ENCODE measurements at regions not wholly inside any gene's neighbourhood (a gene's known extent, or its start where the extent isn't known, plus 50 kb on each side); places are given as distances from the start of the nearest gene placed in this dataset.
"Not testable (repeated sequence)": the region's sequence is repeated elsewhere in the genome, so short reads cannot be mapped to it uniquely, and the experiment has no call there.

GRCh38 chr1:220475608-220476007 lies 52.3 kb upstream of the MARK1 start:
- not testable (repeated sequence) for H3K4me3 ChIP-seq (replicated peaks; ENCODE audit: insufficient read depth, low read length); DNase-seq (ENCODE audit: low read depth in 1 of 2, low spot score in 1 of 2); H3K27ac ChIP-seq (replicated peaks); H3K27me3 ChIP-seq (ENCODE audit: insufficient read depth, poor library complexity, severe bottlenecking)

GRCh38 chr1:220475141-220475540 lies 52.8 kb upstream of the MARK1 start:
- not testable (repeated sequence) for H3K4me3 ChIP-seq (replicated peaks; ENCODE audit: insufficient read depth, low read length); H3K27me3 ChIP-seq (ENCODE audit: insufficient read depth, poor library complexity, severe bottlenecking); DNase-seq (ENCODE audit: low read depth in 1 of 2, low spot score in 1 of 2); H3K27ac ChIP-seq (replicated peaks)

GRCh38 chr1:220473440-220473839 lies 54.5 kb upstream of the MARK1 start:
- Histone ChIP-seq H3K27ac (replicated peaks) (no peak overlapping the region), H3K27me3 (ENCODE audit: insufficient read depth, poor library complexity, severe bottlenecking) (no peaks in the 10 kb centered on the region), H3K4me3 (replicated peaks; ENCODE audit: insufficient read depth, low read length) (no peak overlapping the region)
- TF ChIP-seq GABPA (IDR thresholded peaks at IDR 0.05; ENCODE audit: low read depth) (no peak), CTCF (IDR thresholded peaks at IDR 0.05; ENCODE audit: insufficient read depth, low read length) (no peak)
- DNase-seq (ENCODE audit: low read depth in 1 of 2, low spot score in 1 of 2): no peak

- TF ChIP-seq GABPA (IDR thresholded peaks at IDR 0.05; ENCODE audit: low read depth): no peak
- TF ChIP-seq POLR2AphosphoS5 (IDR thresholded peaks at IDR 0.05; ENCODE audit: low read depth): no peak
- no peak for TF ChIP-seq SPI1 (IDR thresholded peaks at IDR 0.05; ENCODE audit: borderline replicate concordance, low read depth)
- TF ChIP-seq CTCF (IDR thresholded peaks at IDR 0.05; ENCODE audit: insufficient read depth, low read length): no peak
- TF ChIP-seq REST (IDR thresholded peaks at IDR 0.05; ENCODE audit: insufficient replicate concordance, low read depth): no peak
- Histone ChIP-seq H3K27me3 (ENCODE audit: insufficient read depth, poor library complexity, severe bottlenecking) (peaks cover 3% of the 10 kb centered on the region), H3K4me3 (replicated peaks; ENCODE audit: insufficient read depth, low read length) (no peak overlapping the region), H3K27ac (replicated peaks) (no peak overlapping the region)
- no peak for DNase-seq (ENCODE audit: low read depth in 1 of 2, low spot score in 1 of 2)
Measured at GRCh38 chr1:220462752-220463151, 65.2 kb upstream of the MARK1 start.

GRCh38 chr1:220458936-220459335 lies 69.0 kb upstream of the MARK1 start:
- H3K4me3 ChIP-seq (replicated peaks; ENCODE audit: insufficient read depth, low read length): no peak overlapping the region
- DNase-seq (ENCODE audit: low read depth in 1 of 2, low spot score in 1 of 2): no peak
- no peak overlapping the region for H3K27ac ChIP-seq (replicated peaks)
- TF ChIP-seq SPI1 (IDR thresholded peaks at IDR 0.05; ENCODE audit: borderline replicate concordance, low read depth): no peak
- TF ChIP-seq CTCF (IDR thresholded peaks at IDR 0.05; ENCODE audit: insufficient read depth, low read length): no peak
- TF ChIP-seq POLR2AphosphoS5 (IDR thresholded peaks at IDR 0.05; ENCODE audit: low read depth): no peak
- no peaks in the 10 kb centered on the region for H3K27me3 ChIP-seq (ENCODE audit: insufficient read depth, poor library complexity, severe bottlenecking)

GRCh38 chr1:220457957-220458609 lies 69.9 kb upstream of the MARK1 start:
- Histone ChIP-seq H3K4me3 (replicated peaks; ENCODE audit: insufficient read depth, low read length) (no peak overlapping the region), H3K27ac (replicated peaks) (no peak overlapping the region), H3K27me3 (ENCODE audit: insufficient read depth, poor library complexity, severe bottlenecking) (no peaks in the 10 kb centered on the region)
- TF ChIP-seq SPI1 (IDR thresholded peaks at IDR 0.05; ENCODE audit: borderline replicate concordance, low read depth) (no peak), POLR2AphosphoS5 (IDR thresholded peaks at IDR 0.05; ENCODE audit: low read depth) (no peak), REST (IDR thresholded peaks at IDR 0.05; ENCODE audit: insufficient replicate concordance, low read depth) (no peak), CTCF (IDR thresholded peaks at IDR 0.05; ENCODE audit: insufficient read depth, low read length) (no peak), GABPA (IDR thresholded peaks at IDR 0.05; ENCODE audit: low read depth) (no peak)
- no peak for DNase-seq (ENCODE audit: low read depth in 1 of 2, low spot score in 1 of 2)
